ENCODE measurements at regions not wholly inside any gene's neighbourhood (a gene's known extent, or its start where the extent isn't known, plus 50 kb on each side); places are given as distances from the start of the nearest gene placed in this dataset.

DNA sequence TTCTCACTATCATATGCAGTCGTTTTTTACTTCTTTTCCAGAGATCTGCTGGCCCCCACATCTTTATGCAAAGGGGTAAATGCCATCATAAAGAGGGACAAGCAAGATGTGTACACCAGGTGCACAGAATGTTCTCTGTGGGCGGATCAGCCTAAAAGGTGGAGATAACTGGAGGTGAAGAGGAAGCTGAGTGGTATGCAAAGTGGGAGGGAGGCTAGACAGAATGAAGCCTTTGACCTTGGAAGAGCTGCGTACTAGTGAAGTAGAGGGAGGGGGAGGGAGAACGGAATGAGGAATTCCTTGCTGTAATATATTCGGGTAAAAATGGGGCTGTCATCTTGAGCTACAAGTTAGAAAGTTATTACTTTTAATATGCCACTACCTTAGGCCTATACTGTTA, 287.5 kb upstream of the VRK2 start:
- no peak for DNase-seq

GRCh38 chr2:57759822-57760300, 286.7 kb upstream of the VRK2 start:
- DNase-seq: peak; percentile 63 to 73

GRCh38 chr2:57760381-57760801, 286.2 kb upstream of the VRK2 start:
- no peak for DNase-seq

GRCh38 chr2:57776916-57777315, 269.7 kb upstream of the VRK2 start:
- DNase-seq: no peak

DNA sequence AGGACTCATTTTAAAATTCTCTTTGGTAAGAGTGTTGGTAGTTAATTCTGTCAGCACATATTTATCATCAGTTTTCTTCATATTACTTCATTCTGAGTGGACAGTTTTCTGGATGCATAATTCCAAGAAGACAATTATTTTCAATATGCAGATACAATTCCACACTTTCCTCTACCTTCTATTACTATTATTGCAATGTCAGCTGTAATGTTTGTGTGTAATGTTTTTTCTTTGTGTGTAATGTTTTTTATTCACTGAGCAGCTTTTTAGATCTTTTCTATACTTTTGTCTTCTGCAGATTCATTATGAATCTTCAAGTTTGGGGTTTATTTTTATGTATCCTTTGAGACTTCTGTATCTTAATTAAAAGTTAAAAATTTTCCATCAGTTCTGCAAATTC, 264.0 kb upstream of the VRK2 start:
- DNase-seq: no peak

GRCh38 chr2:57793310-57793709, 253.3 kb upstream of the VRK2 start:
- DNase-seq: no peak

GRCh38 chr2:57796527-57796926, 250.1 kb upstream of the VRK2 start:
- DNase-seq: no peak

- no peak for DNase-seq
Observed at GRCh38 chr2:57798346-57798745, 248.3 kb upstream of the VRK2 start.

DNA sequence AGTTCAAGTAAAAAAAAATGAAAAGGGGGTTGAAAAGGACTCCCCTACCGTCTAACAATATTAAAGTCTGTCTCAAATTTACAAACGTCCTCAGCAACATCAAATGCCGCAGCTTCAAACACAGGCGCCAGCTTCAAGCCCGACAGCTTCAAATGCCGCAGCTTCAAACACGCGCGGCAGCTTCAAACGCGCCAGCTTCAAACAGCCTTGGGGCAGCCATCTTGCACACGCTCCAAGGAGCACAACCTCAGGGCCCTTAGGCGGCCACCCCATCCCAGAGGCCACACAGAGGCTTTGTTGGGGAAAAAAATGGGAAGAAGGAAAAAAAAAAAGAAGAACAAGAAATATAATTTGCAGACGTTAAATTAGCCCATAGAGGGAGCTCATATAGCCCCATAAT, 244.4 kb upstream of the VRK2 start:
- DNase-seq: no peak

DNA sequence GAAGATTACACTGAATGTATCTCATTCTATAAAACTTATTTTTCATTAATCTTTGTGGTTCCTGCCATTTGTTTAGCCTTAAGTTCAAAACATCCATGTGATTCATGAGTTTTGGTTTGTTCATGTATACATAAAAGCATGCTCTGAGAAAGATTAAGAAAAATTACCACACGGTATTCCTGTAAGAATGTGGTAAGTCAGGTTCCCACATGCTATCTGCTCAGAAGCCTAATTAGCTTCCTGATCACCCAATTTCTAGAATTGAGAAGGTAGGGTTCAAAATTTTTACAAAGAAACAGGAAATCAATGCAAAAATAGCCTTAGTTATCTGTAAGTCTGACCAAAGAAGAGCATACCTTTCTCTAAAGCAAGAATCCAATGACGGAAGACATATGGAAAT, 241.6 kb upstream of the VRK2 start:
- DNase-seq: no peak

GRCh38 chr2:57806449-57806968, 240.1 kb upstream of the VRK2 start:
- DNase-seq: no peak

- DNase-seq: no peak
Observed at GRCh38 chr2:57809230-57809629, 237.4 kb upstream of the VRK2 start.

DNA sequence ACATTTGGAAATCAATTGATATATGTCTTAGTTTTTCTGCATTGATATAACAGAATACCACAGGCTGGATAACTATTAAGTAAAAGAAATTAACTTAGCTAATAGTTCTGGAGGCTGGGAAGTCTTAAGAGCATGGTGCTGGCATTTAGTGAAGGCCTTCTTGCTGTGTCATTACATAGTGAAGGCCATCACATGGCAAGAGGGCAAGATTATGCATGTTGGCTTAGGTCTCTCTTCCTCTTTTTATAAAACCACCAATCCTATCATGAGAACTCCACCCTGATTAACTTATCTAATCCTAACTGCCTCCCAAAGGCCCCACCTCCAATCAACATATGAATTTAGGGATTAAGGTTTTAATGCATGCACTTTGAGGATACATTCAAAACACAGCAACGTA, 225.5 kb upstream of the VRK2 start:
- no peak for DNase-seq

DNA sequence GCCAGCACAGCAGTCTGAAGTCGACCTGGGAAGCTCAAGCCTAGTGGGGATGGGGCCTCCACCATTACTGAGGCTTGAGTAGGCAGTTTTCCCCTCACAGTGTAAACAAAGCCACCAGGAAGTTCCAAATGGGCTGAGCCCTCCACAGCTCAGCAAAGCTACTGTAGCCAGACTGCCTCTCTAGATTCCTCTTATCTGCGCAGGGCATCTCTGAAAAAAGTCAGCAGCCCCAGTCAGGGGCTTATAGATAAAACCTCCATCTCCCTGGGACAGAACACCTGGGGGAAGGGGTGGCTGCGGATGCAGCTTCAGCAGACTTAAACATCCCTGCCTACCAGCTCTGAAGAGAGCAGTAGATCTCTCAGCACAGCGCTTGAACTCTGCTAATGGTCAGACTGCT, 218.4 kb upstream of the VRK2 start:
- DNase-seq: no peak

DNA sequence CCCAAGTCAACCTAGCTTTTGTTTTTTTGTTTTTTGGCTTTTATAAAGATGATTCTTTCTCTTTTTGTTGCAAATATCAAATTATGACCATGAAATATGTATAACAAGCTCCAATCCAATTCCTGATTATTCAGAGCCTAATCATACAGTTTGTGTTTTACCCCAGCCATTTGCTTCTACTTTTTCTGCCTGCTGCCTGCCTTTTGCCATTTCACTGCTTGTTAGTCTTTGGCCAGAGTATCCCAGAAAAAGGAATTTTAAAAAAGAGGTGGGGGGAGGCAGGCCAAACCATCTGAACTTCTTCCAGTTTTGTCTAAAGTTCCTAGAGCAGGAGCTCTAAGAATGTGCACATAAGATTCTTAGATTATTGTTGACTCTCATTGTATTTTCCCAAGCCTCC, 211.9 kb upstream of the VRK2 start:
- DNase-seq: no peak

DNA sequence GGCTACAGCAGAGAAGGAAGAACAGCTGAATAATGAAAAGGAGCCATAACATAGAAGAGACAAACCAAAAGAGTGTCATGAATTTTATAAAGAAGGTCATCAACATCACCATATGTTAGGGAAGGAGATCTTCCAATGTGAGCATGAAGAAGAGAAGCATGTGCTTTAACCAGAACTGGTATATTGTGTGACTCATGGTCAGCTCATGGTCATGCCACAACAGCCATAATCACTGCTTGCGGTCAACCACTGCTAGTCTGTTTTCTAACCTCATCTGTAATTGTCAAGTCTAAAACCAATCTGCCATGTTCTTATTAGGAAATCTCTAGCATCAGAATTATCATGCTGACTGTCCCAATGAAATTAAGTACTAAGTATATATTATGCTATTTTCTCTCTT, 204.1 kb upstream of the VRK2 start:
- DNase-seq: no peak

GRCh38 chr2:57843158-57843557, 203.4 kb upstream of the VRK2 start:
- DNase-seq: no peak

DNA sequence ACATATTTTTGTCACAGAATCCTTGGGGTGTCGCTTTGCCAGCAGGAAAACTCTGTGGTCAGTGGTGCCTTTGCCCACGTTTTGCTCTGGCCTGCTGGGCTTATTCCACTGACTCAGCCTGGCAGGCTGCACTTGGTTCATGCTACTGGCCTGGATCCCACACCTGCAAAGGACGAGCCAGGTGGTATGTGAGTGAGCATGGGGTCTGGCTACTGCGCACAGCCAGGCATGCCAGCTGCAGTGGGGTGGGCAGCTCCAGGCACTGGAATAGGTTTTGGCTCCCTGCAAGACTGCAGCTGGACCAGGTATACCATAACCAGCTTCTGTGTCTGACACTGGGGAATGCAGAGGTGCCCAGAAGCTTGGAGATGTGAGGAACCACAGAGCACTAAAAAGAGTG, 197.9 kb upstream of the VRK2 start:
- no peak for DNase-seq

- DNase-seq: no peak
Observed at GRCh38 chr2:57849843-57850242, 196.8 kb upstream of the VRK2 start.

DNA sequence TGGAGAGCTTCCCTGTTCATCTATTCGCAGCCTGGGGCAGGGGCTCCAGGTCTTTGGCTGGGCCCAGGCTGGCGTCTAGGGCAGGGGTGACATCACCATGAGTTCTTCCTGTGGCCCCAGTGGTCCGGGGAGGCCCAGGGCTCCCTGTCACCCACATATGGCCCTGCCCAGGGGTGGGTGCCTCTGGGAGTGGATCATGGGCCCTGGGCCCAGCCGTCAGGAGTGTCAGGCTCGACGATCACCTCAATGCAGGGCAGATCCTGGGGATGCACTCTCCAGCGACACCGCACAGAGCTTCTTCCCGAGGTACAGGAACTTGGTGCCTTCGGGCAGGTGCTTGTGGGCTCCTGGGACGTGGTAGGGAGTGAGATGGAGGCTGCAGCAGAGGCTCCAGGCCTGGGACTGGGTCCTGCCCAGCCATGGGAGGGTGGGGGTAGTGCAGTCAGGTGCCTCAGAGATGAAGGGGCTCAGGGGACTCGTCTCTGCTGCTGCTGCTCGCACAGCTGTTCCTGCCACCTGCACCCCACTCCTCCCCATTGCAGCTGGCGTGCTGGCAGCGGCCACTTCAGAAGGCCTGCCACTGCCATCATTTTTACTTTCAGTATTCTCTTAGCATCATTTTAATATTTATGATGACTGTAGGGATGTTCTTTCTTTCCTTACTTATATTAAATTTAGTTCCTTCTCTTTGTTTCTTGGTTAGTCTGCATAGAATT, 196.0 kb upstream of the VRK2 start:
- DNase-seq: no peak

GRCh38 chr2:57855212-57855611, 191.4 kb upstream of the VRK2 start:
- no peak for DNase-seq

GRCh38 chr2:57859755-57860154, 186.9 kb upstream of the VRK2 start:
- no peak for DNase-seq

DNA sequence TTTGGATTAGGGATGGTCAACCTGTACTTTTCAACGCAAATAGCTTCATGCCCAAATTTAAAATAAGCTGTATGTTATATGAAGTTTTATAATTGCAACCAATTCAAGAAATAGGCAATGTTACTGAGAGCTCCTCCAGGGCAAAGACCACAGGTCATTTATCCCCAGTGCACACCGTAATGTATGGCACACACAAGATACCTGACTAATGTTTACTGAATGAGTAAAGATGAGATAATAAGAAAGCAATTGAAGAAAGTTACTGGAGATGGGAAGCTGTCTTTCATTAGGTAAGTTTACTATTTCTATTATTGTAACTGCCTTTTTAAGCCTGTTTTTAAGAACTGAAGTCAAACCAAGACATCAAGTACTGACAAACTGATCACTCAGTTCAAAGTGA, 184.5 kb upstream of the VRK2 start:
- no peak for DNase-seq

DNA sequence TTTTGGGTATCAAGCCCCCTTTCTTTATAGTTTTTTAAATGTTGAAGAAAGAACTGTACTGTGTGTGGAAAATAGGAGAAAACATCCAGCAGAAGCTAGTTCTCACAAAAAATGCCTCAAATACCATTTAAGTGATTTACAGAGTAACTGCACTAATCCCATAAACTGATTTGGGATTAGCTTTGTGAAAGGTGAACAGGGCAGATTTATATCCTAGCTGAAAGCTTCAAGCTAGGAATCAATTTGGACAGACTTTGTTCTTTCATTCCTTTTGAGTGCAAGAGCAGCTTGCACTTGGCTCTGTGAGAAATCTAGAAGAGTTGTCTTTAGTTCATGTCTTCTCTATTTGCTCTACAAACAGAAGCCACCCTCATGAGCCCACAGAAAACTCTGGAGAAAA, 183.9 kb upstream of the VRK2 start:
- DNase-seq: no peak

DNA sequence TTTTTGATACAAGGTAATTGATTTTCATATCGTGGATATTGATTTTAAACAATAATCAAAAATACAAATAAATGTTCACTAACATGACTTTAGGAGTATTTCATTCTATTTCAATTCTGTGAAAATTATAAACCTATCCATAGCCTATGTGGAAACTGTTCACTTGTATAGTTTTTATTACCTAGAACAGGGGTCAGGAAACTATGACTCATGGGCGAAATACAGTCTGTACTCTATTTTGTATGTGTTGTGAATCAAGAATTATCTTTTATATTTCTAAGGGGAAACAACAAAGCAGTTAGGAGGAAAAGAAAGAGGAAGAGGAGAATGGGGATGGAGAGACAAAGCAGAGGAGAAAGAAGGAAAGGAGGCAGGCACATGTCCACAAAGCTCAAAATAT, 181.7 kb upstream of the VRK2 start:
- DNase-seq: no peak
